ENCODE measurements at regions not wholly inside any gene's neighbourhood (a gene's known extent, or its start where the extent isn't known, plus 50 kb on each side); places are given as distances from the start of the nearest gene placed in this dataset.

- TF ChIP-seq POLR2A (IDR thresholded peaks at IDR 0.05; ENCODE audit: extremely low read depth, insufficient read length) (no peak), MAX (IDR thresholded peaks at IDR 0.05; ENCODE audit: low read depth, low read length) (no peak), CTCF (IDR thresholded peaks at IDR 0.05; ENCODE audit: low read depth, low read length) (no peak)
- no peak for DNase-seq (ENCODE audit: low read depth)
- H3K4me3 ChIP-seq (ENCODE audit: low read depth, low read length) = no peak overlapping the region
These were observed 204.1 kb downstream of the ZNF365 start for GRCh38 chr10:62578301-62578700.

GRCh38 chr10:62578916-62579315 is 204.7 kb downstream of the ZNF365 start:
- TF ChIP-seq POLR2A (IDR thresholded peaks at IDR 0.05; ENCODE audit: extremely low read depth, insufficient read length) = no peak
- TF ChIP-seq CTCF (IDR thresholded peaks at IDR 0.05; ENCODE audit: low read depth, low read length) = no peak
- TF ChIP-seq MYC (IDR thresholded peaks at IDR 0.05; ENCODE audit: low read depth, low read length) = no peak
- TF ChIP-seq MAX (IDR thresholded peaks at IDR 0.05; ENCODE audit: low read depth, low read length) = no peak
- no peak overlapping the region for H3K4me3 ChIP-seq (ENCODE audit: low read depth, low read length)
- DNase-seq (ENCODE audit: low read depth) = no peak

- DNase-seq (ENCODE audit: low read depth) = no peak
- H3K4me3 ChIP-seq (ENCODE audit: low read depth, low read length) = no peak overlapping the region
- TF ChIP-seq MYC (IDR thresholded peaks at IDR 0.05; ENCODE audit: low read depth, low read length) = no peak
These were observed 206.2 kb downstream of the ZNF365 start for GRCh38 chr10:62580396-62580795.

GRCh38 chr10:62581351-62581750 is 207.2 kb downstream of the ZNF365 start:
- DNase-seq (ENCODE audit: low read depth) = no peak
- TF ChIP-seq CTCF (IDR thresholded peaks at IDR 0.05; ENCODE audit: low read depth, low read length) = no peak
- no peak for TF ChIP-seq POLR2A (IDR thresholded peaks at IDR 0.05; ENCODE audit: extremely low read depth, insufficient read length)
- TF ChIP-seq MAX (IDR thresholded peaks at IDR 0.05; ENCODE audit: low read depth, low read length) = no peak
- no peak for TF ChIP-seq MYC (IDR thresholded peaks at IDR 0.05; ENCODE audit: low read depth, low read length)
- no peak overlapping the region for H3K4me3 ChIP-seq (ENCODE audit: low read depth, low read length)

- no peak overlapping the region for H3K4me3 ChIP-seq (ENCODE audit: low read depth, low read length)
- DNase-seq (ENCODE audit: low read depth) = no peak
- TF ChIP-seq MAX (IDR thresholded peaks at IDR 0.05; ENCODE audit: low read depth, low read length) = no peak
- TF ChIP-seq POLR2A (IDR thresholded peaks at IDR 0.05; ENCODE audit: extremely low read depth, insufficient read length) = no peak
- TF ChIP-seq MYC (IDR thresholded peaks at IDR 0.05; ENCODE audit: low read depth, low read length) = no peak
- no peak for TF ChIP-seq CTCF (IDR thresholded peaks at IDR 0.05; ENCODE audit: low read depth, low read length)
These were observed 208.0 kb downstream of the ZNF365 start for GRCh38 chr10:62582101-62582705.

GRCh38 chr10:62582804-62583208 is 208.6 kb downstream of the ZNF365 start:
- no peak for TF ChIP-seq CTCF (IDR thresholded peaks at IDR 0.05; ENCODE audit: low read depth, low read length)
- TF ChIP-seq MYC (IDR thresholded peaks at IDR 0.05; ENCODE audit: low read depth, low read length) = no peak
- TF ChIP-seq POLR2A (IDR thresholded peaks at IDR 0.05; ENCODE audit: extremely low read depth, insufficient read length) = no peak
- no peak for TF ChIP-seq MAX (IDR thresholded peaks at IDR 0.05; ENCODE audit: low read depth, low read length)
- H3K4me3 ChIP-seq (ENCODE audit: low read depth, low read length) = no peak overlapping the region
- DNase-seq (ENCODE audit: low read depth) = no peak
